GM12864 (cell line): ENCODE measurements at regions not wholly inside any gene's neighbourhood (a gene's known extent, or its start where the extent isn't known, plus 50 kb on each side); places are given as distances from the start of the nearest gene placed in this dataset.

Source experiments
- DNase-seq: peaks from one replicate; pipeline ENCODE4 v3.0.0-alpha.2; 2011; ENCODE audit warnings: low read depth
- H3K4me3 ChIP-seq: 2 replicates; pipeline ENCODE4 v1.5.1; 2011; ENCODE audit warnings: mild to moderate bottlenecking, low read depth, low read length, control low read depth
- TF ChIP-seq, protein P1 (sequence below): IDR thresholded peaks from 2 replicates; pipeline ENCODE4 v1.5.1; 2011; ENCODE audit warnings: low read depth, mild to moderate bottlenecking, moderate library complexity, low read length, control low read depth, inconsistent platforms; ENCODE audit errors: missing control alignments

DNA sequence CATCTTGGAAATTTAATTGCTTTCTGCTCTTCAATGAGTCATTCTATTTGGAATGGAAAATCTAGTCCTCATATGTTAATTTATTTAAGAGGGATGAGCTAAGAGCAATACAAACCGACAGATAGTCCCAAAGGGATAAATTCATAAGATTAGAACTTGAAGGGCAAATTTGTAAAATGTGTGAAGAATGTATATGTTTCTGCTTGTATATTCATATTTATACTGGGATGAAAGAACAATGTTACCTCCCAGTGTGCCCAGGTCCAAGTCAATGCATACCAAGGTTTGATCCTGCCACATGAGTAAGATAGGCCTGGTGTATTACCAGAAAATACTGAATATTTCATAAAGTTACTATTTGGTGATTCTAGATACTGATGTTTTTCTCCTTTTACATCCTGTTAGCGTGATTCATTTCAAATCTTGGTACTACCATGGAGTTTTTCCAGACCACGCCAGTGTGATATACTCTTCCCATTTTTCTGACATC, 255.6 kb upstream of the SEMA6D start:
- DNase-seq = no peak
- H3K4me3 ChIP-seq = no peak overlapping the region
- TF ChIP-seq, protein P1, sequence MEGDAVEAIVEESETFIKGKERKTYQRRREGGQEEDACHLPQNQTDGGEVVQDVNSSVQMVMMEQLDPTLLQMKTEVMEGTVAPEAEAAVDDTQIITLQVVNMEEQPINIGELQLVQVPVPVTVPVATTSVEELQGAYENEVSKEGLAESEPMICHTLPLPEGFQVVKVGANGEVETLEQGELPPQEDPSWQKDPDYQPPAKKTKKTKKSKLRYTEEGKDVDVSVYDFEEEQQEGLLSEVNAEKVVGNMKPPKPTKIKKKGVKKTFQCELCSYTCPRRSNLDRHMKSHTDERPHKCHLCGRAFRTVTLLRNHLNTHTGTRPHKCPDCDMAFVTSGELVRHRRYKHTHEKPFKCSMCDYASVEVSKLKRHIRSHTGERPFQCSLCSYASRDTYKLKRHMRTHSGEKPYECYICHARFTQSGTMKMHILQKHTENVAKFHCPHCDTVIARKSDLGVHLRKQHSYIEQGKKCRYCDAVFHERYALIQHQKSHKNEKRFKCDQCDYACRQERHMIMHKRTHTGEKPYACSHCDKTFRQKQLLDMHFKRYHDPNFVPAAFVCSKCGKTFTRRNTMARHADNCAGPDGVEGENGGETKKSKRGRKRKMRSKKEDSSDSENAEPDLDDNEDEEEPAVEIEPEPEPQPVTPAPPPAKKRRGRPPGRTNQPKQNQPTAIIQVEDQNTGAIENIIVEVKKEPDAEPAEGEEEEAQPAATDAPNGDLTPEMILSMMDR = no peak

DNA sequence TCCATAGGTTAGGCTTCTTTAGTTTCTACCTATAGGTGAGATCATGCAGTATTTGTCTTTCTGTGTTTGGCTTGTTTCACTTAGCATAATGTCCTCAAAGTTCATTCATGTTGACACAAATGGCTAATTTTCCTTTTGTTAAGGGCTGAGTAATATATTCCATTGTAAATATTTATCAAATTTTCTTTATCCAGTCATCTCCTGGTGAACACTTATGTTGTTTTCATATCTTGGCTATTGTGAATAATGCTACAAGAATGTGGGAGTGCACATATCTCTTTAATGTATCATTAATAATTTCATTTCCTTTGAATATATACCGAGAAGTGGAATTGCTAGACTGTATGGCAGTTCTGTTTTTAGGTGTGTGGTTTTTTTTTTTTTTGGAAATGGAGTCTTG, 250.9 kb upstream of the SEMA6D start:
- TF ChIP-seq, protein P1 = no peak
- no peak overlapping the region for H3K4me3 ChIP-seq
- no peak for DNase-seq

DNA sequence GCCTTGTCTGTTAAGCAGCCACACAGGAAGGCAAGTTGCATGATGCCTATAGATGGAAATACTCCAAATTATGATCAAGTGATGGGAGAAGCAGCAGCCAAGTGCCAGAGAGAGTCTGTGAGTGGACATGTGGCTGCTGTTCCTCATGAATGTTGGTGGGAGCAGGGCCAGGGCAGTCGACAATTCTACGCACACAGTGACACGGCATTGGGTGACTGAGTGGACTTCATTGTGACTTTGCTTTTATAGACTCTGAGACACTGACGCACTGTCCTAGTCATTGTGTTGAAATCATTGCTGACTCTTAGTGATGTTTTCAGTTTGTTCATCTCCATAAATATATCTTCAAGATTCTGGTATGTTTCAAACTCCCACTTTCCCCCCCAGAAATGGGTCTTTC, 246.3 kb upstream of the SEMA6D start:
- no peak for DNase-seq
- TF ChIP-seq, protein P1 = no peak
- H3K4me3 ChIP-seq = no peak overlapping the region

DNA sequence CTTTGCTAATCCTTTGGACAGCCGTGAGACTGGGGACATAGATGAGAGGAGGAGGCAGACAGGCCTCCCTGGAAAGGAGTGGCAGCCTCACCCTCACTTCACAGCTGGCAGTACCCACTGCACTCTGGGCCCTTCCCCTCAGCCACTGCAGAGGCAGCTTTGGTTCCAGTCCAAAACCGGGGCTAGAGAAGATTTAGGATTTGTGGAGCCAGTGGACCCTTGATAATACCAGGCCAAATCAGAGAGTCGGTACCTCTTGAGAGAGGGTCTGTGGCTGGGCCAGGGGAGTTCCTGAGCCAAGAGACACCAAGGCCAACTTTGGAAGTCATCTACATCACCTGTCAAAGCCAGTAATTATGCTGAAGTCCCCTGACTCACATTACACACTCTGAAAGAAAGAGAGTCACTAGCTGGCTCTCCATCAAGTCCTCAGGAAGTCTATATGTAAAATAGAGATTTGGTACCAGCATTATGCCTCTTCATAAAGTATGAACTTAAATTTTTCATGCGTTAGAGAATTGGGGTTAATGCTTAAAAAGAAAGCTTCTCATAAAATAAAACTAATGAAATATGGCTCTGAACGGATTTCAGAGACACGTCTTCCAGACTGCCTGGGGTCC, 244.1 kb upstream of the SEMA6D start:
- no peak for DNase-seq
- TF ChIP-seq, protein P1 = no peak
- H3K4me3 ChIP-seq = no peak overlapping the region

DNA sequence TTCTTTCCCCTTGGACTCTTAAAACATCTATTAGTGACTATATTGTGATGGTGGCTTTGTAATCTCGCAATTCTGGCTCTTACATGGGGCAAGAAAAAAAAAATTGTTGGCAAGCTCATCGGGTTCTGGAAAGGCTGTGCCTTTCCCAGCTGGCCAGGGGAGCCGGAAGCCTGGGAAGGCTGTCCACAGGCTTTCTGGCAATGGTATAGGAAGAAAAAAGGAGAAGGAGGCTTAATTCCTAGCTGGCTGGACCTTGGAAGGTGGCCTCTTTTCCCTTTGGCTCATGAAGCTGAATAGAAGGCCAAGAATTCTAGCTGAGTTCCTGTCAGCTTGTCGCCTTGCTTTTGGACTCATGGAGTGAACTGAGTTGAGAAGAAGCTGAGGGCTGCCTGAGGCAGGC, 243.5 kb upstream of the SEMA6D start:
- no peak for DNase-seq
- H3K4me3 ChIP-seq = no peak overlapping the region
- TF ChIP-seq, protein P1 = no peak

DNA sequence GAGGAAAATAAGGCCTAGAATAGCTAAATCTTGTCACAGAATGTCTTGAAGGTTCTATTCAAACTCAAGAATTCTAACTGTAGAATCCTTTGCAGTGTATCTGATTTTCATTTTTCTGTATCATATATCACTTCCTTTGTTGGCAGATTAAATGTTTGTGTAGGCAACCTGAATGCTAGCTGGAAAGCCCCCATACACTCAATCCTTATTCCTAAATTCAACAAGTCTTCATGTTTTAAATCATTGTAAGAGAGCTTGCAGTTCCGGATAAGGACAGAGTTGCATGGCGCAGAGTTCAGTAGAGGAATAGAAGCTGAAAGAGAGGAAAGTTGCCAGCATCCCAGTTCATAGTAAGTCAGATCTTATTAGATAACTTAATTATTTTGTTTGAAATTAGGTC, 242.0 kb upstream of the SEMA6D start:
- DNase-seq = no peak
- TF ChIP-seq, protein P1 = no peak
- H3K4me3 ChIP-seq = no peak overlapping the region

DNA sequence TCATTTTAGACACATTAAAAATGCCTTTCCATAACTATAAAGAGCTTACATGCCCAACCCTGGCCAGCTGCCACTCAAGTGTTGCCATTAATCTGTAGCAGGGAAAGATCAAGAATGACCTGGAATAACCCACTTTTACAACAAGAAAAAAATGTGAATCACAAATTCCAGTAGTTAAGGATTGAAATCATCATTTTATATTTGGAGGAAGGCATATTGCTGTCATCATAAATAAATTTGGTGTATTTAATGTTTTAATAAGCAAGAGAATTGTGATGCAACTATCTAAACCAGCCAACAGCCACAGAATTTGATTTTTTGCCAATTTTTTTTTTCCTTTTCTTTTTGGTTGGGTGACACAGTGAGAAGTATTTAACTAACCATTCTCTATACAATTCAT, 240.0 kb upstream of the SEMA6D start:
- TF ChIP-seq, protein P1 = no peak
- no peak for DNase-seq
- H3K4me3 ChIP-seq = no peak overlapping the region
